ENCODE measurements at regions not wholly inside any gene's neighbourhood (a gene's known extent, or its start where the extent isn't known, plus 50 kb on each side); places are given as distances from the start of the nearest gene placed in this dataset.
"Not testable (repeated sequence)": the region's sequence is repeated elsewhere in the genome, so short reads cannot be mapped to it uniquely, and the experiment has no call there.

- DNase-seq (ENCODE audit: low read depth in 3 of 3) = not testable (repeated sequence)
These were observed 2144.1 kb upstream of the TPTE start for GRCh38 chr21:8377093-8377841.

GRCh38 chr21:8380419-8381079 is 2140.8 kb upstream of the TPTE start:
- not testable (repeated sequence) for DNase-seq (ENCODE audit: low read depth in 3 of 3)

DNA sequence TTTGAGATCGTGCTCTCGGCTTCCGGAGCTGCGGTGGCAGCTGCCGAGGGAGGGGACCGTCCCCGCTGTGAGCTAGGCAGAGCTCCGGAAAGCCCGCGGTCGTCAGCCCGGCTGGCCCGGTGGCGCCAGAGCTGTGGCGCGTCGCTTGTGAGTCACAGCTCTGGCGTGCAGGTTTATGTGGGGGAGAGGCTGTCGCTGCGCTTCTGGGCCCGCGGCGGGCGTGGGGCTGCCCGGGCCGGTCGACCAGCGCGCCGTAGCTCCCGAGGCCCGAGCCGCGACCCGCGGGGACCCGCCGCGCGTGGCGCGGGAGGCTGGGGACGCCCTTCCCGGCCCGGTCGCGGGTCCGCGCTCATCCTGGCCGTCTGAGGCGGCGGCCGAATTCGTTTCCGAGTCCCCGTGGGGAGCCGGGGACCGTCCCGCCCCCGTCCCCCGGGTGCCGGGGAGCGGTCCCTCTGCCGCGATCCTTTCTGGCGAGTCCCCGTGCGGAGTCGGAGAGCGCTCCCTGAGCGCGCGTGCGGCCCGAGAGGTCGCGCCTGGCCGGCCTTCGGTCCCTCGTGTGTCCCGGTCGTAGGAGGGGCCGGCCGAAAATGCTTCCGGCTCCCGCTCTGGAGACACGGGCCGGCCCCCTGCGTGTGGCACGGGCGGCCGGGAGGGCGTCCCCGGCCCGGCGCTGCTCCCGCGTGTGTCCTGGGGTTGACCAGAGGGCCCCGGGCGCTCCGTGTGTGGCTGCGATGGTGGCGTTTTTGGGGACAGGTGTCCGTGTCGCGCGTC is 2133.0 kb upstream of the TPTE start:
- DNase-seq (ENCODE audit: low read depth in 3 of 3) = not testable (repeated sequence)

DNA sequence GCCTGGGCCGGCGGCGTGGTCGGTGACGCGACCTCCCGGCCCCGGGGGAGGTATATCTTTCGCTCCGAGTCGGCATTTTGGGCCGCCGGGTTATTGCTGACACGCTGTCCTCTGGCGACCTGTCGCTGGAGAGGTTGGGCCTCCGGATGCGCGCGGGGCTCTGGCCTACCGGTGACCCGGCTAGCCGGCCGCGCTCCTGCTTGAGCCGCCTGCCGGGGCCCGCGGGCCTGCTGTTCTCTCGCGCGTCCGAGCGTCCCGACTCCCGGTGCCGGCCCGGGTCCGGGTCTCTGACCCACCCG is 2132.5 kb upstream of the TPTE start:
- not testable (repeated sequence) for DNase-seq (ENCODE audit: low read depth in 3 of 3)

DNA sequence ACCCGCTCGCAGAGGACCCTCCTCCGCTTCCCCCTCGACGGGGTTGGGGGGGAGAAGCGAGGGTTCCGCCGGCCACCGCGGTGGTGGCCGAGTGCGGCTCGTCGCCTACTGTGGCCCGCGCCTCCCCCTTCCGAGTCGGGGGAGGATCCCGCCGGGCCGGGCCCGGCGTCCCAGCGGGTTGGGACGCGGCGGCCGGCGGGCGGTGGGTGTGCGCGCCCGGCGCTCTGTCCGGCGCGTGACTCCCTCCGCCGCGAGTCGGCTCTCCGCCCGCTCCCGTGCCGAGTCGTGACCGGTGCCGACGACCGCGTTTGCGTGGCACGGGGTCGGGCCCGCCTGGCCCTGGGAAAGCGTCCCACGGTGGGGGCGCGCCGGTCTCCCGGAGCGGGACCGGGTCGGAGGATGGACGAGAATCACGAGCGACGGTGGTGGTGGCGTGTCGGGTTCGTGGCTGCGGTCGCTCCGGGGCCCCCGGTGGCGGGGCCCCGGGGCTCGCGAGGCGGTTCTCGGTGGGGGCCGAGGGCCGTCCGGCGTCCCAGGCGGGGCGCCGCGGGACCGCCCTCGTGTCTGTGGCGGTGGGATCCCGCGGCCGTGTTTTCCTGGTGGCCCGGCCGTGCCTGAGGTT is 2130.7 kb upstream of the TPTE start:
- not testable (repeated sequence) for DNase-seq (ENCODE audit: low read depth in 3 of 3)

DNA sequence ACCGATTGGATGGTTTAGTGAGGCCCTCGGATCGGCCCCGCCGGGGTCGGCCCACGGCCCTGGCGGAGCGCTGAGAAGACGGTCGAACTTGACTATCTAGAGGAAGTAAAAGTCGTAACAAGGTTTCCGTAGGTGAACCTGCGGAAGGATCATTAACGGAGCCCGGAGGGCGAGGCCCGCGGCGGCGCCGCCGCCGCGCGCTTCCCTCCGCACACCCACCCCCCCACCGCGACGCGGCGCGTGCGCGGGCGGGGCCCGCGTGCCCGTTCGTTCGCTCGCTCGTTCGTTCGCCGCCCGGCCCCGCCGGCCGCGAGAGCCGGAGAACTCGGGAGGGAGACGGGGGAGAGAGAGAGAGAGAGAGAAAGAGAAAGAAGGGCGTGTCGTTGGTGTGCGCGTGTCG is 2127.0 kb upstream of the TPTE start:
- not testable (repeated sequence) for DNase-seq (ENCODE audit: low read depth in 3 of 3)

- not testable (repeated sequence) for DNase-seq (ENCODE audit: low read depth in 3 of 3)
These were observed 2125.4 kb upstream of the TPTE start for GRCh38 chr21:8395992-8396391.

DNA sequence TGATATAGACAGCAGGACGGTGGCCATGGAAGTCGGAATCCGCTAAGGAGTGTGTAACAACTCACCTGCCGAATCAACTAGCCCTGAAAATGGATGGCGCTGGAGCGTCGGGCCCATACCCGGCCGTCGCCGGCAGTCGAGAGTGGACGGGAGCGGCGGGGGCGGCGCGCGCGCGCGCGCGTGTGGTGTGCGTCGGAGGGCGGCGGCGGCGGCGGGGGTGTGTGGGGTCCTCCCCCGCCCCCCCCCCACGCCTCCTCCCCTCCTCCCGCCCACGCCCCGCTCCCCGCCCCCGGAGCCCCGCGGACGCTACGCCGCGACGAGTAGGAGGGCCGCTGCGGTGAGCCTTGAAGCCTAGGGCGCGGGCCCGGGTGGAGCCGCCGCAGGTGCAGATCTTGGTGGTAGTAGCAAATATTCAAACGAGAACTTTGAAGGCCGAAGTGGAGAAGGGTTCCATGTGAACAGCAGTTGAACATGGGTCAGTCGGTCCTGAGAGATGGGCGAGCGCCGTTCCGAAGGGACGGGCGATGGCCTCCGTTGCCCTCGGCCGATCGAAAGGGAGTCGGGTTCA is 2122.4 kb upstream of the TPTE start:
- not testable (repeated sequence) for DNase-seq (ENCODE audit: low read depth in 3 of 3)

DNA sequence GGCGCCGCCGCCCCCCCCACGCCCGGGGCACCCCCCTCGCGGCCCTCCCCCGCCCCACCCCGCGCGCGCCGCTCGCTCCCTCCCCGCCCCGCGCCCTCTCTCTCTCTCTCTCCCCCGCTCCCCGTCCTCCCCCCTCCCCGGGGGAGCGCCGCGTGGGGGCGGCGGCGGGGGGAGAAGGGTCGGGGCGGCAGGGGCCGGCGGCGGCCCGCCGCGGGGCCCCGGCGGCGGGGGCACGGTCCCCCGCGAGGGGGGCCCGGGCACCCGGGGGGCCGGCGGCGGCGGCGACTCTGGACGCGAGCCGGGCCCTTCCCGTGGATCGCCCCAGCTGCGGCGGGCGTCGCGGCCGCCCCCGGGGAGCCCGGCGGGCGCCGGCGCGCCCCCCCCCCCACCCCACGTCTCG is 2121.5 kb upstream of the TPTE start:
- not testable (repeated sequence) for DNase-seq (ENCODE audit: low read depth in 3 of 3)

- DNase-seq (ENCODE audit: low read depth in 3 of 3) = not testable (repeated sequence)
These were observed 2119.6 kb upstream of the TPTE start for GRCh38 chr21:8401799-8402198.

- DNase-seq (ENCODE audit: low read depth in 3 of 3) = not testable (repeated sequence)
These were observed 2115.1 kb upstream of the TPTE start for GRCh38 chr21:8406331-8406730.

DNA sequence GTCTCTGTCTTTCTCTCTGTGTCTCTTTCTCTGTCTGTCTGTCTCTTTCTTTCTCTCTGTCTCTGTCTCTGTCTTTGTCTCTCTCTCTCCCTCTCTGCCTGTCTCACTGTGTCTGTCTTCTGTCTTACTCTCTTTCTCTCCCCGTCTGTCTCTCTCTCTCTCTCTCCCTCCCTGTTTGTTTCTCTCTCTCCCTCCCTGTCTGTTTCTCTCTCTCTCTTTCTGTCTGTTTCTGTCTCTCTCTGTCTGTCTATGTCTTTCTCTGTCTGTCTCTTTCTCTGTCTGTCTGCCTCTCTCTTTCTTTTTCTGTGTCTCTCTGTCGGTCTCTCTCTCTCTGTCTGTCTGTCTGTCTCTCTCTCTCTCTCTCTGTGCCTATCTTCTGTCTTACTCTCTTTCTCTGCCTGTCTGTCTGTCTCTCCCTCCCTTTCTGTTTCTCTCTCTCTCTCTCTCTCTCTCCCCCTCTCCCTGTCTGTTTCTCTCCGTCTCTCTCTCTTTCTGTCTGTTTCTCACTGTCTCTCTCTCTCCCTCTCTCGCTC is 2110.2 kb upstream of the TPTE start:
- not testable (repeated sequence) for DNase-seq (ENCODE audit: low read depth in 3 of 3)

DNA sequence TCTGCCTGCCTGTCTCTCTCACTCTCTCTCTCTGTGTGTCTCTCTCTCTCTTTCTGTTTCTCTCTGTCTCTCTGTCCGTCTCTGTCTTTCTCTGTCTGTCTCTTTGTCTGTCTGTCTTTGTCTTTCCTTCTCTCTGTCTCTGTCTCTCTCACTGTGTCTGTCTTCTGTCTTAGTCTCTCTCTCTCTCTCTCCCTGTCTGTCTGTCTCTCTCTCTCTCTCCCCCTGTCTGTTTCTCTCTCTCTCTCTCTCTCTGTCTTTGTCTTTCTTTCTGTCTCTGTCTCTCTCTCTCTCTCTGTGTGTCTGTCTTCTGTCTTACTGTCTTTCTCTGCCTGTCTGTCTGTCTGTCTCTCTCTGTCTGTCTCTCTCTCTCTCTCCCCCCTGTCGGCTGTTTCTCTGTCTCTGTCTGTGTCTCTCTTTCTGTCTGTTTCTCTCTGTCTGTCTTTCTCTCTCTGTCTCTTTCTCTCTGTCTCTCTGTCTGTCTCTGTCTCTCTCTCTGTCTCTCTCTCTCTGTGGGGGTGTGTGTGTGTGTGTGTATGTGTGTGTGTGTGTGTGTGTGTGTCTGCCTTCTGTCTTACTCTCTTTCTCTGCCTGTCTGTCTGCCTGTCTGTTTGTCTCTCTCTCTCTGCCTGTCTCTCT is 2101.3 kb upstream of the TPTE start:
- peak in 1 of 3 experiments; percentile 10 for DNase-seq (ENCODE audit: low read depth in 3 of 3)

DNA sequence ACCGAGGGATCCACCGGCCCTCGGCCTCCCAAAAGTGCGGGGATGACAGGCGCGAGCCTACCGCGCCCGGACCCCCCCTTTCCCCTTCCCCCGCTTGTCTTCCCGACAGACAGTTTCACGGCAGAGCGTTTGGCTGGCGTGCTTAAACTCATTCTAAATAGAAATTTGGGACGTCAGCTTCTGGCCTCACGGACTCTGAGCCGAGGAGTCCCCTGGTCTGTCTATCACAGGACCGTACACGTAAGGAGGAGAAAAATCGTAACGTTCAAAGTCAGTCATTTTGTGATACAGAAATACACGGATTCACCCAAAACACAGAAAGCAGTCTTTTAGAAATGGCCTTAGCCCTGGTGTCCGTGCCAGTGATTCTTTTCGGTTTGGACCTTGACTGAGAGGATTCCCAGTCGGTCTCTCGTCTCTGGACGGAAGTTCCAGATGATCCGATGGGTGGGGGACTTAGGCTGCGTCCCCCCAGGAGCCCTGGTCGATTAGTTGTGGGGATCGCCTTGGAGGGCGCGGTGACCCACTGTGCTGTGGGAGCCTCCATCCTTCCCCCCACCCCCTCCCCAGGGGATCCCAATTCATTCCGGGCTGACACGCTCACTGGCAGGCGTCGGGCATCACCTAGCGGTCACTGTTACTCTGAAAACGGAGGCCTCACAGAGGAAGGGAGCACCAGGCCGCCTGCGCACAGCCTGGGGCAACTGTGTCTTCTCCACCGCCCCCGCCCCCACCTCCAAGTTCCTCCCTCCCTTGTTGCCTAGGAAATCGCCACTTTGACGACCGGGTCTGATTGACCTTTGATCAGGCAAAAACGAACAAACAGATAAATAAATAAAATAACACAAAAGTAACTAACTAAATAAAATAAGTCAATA is 2093.4 kb upstream of the TPTE start:
- DNase-seq (ENCODE audit: low read depth in 3 of 3) = not testable (repeated sequence)

DNA sequence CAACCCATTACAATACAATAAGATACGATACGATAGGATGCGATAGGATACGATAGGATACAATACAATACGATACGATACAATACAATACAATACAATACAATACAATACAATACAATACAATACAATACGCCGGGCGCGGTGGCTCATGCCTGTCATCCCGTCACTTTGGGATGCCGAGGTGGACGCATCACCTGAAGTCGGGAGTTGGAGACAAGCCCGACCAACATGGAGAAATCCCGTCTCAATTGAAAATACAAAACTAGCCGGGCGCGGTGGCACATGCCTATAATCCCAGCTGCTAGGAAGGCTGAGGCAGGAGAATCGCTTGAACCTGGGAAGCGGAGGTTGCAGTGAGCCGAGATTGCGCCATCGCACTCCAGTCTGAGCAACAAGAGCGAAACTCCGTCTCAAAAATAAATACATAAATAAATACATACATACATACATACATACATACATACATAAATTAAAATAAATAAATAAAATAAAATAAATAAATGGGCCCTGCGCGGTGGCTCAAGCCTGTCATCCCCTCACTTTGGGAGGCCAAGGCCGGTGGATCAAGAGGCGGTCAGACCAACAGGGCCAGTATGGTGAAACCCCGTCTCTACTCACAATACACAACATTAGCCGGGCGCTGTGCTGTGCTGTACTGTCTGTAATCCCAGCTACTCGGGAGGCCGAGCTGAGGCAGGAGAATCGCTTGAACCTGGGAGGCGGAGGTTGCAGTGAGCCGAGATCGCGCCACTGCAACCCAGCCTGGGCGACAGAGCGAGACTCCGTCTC is 2092.5 kb upstream of the TPTE start:
- DNase-seq (ENCODE audit: low read depth in 3 of 3) = not testable (repeated sequence)

DNA sequence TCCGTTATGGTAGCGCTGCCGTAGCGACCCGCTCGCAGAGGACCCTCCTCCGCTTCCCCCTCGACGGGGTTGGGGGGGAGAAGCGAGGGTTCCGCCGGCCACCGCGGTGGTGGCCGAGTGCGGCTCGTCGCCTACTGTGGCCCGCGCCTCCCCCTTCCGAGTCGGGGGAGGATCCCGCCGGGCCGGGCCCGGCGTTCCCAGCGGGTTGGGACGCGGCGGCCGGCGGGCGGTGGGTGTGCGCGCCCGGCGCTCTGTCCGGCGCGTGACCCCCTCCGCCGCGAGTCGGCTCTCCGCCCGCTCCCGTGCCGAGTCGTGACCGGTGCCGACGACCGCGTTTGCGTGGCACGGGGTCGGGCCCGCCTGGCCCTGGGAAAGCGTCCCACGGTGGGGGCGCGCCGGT is 2086.7 kb upstream of the TPTE start:
- not testable (repeated sequence) for DNase-seq (ENCODE audit: low read depth in 3 of 3)

- DNase-seq (ENCODE audit: low read depth in 3 of 3) = not testable (repeated sequence)
These were observed 2078.3 kb upstream of the TPTE start for GRCh38 chr21:8443093-8443492.

GRCh38 chr21:8449807-8450206 is 2071.6 kb upstream of the TPTE start:
- not testable (repeated sequence) for DNase-seq (ENCODE audit: low read depth in 3 of 3)

Measured in stimulated activated CD4-positive, alpha-beta T cell treated with anti-CD3 and anti-CD28 coated beads, TNF-alpha, amount 100 ng/mL, for 4 hours (primary cell).